Ascending aorta (tissue), 2 donors: ENCODE measurements at regions not wholly inside any gene's neighbourhood (a gene's known extent, or its start where the extent isn't known, plus 50 kb on each side); places are given as distances from the start of the nearest gene placed in this dataset.
A peak's percentile ranks its signal among the peaks of the same experiment; 100 is the strongest.

Experiments
- DNase-seq, 2 donors: peaks; one replicate each; pipeline ENCODE4 v3.0.0-alpha.2; 2019; ENCODE audit warnings: low spot score in 2 of 2
- H3K27ac ChIP-seq, 2 donors: fragments of 200-600 bp; sonication (generic); one replicate each; pipeline ENCODE4 v1.5.1; 2016 to 2017; ENCODE audit warnings: mild to moderate bottlenecking in 1 of 2
- H3K27me3 ChIP-seq: fragments of 200-600 bp; sonication (generic); one replicate; pipeline ENCODE4 v1.5.1; 2017
- H3K36me3 ChIP-seq, 2 donors: fragments of 200-600 bp; sonication (generic); one replicate each; pipeline ENCODE4 v1.5.1; 2016
- H3K4me1 ChIP-seq, 2 donors: fragments of 200-600 bp; sonication (generic); one replicate each; pipeline ENCODE4 v1.5.1; 2016 to 2017; ENCODE audit warnings: mild to moderate bottlenecking in 1 of 2
- H3K4me3 ChIP-seq, 2 donors: fragments of 200-600 bp; sonication (generic); one replicate each; pipeline ENCODE4 v1.5.1; 2016 to 2017; ENCODE audit warnings: mild to moderate bottlenecking in 1 of 2
- H3K9me3 ChIP-seq, 2 donors: fragments of 200-600 bp; sonication (generic); one replicate each; pipeline ENCODE4 v1.5.1; 2016
- CTCF ChIP-seq, 3 experiments: fragments of 200-600 bp in 2 of 3; fragments of 450-650 bp in 1 of 3; sonication (generic) in 2 of 3; IDR thresholded peaks; one replicate each; pipeline ENCODE4 v1.5.1; 2016 to 2019; ENCODE audit warnings: antibody characterized with exemption in 3 of 3, mild to moderate bottlenecking in 1 of 3, moderate library complexity in 1 of 3
- intact Hi-C: fragments of 100-400 bp; cut with DNase I; formaldehyde crosslinking; loops from one replicate; pipeline ENCODE4 v1.15.1; 2023

DNA sequence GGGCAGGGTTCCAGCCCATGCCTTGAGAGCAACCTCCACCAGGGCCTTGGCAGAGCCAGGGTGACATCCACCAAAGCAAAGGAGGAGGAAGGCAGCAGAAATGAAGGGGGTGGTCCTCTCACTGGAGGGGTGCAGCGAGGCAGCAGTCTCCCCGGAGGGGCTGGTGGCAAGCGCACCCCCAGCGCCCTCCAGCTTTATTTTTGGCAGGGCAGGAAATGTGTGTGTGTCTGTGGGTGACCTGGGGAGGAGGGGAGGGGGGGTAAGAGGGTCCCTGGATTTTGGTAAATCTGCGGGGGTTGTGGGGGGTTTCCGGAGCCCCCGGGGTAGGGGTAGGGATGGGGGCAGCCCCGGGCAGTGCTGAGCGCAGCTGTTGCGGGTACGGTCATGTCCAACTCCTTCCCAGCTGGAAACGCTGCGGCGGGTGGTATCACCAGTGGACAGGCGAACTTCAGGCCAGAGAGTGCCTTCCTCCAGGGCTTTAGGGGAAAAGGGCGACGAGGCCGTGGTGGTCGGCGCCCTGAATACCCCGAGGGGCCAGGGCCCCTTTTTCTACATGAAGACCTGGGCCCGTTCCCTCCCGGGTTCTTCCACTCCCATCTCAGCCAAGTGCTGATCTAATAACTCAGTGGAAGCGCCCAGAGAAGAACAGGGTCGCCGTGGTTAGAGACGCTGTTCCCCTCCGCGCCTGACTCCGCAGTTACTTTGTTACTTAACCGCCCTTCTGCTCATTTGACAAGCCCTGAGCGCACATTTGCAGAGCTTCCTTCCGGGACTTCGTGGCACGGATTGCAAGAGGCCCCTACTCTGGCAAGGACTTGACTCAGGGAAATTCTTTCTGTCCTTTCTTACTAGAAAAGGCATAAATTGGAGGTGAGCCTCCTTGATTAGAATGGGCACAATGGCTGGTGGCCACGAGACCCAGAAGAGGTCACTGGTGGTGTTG is 55.2 kb downstream of the FOS start:
- Histone ChIP-seq H3K9me3 (no peaks in the 10 kb centered on the region), H3K4me1 (no peaks in the 10 kb centered on the region), H3K27ac (peak overlapping the region; percentile 25 to 64), H3K36me3 (no peaks in the 10 kb centered on the region), H3K27me3 (no peaks in the 10 kb centered on the region), H3K4me3 (no peak overlapping the region)
- peak; percentile 23 to 82 for DNase-seq
- intact Hi-C loops, result no loop called here
- TF ChIP-seq CTCF (IDR thresholded peaks at IDR 0.05), result no peak

DNA sequence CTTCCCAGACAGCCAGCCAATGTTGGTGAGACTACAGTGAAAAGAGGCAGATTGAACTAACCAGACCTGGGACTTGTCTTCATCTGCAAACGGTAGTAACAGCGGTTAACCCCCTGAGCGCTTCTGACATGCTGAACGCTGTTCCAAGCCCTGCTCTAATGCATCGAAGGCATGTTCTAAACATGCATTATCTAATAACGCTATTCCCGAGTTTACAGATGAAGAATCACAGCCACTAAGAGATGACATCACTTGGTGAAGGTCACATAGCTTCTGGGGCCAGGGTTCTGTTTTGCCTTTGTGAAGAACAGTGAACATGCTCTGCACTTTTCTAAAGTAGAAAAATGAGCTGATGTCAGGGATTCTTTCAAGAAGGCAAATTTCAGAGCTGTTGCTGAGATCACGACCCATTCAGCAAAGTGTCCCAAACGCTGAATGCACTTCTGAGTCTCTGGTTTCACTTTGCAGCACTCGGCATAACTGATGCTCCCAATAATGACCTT is 56.0 kb downstream of the FOS start:
- intact Hi-C loops, result no loop called here
- Histone ChIP-seq H3K27ac (peak overlapping the region in 1 of 2 donors; percentile 64), H3K4me3 (no peak overlapping the region), H3K9me3 (no peaks in the 10 kb centered on the region), H3K27me3 (no peaks in the 10 kb centered on the region), H3K4me1 (no peaks in the 10 kb centered on the region), H3K36me3 (no peaks in the 10 kb centered on the region)
- TF ChIP-seq CTCF (IDR thresholded peaks at IDR 0.05), result no peak
- DNase-seq, result no peak

GRCh38 chr14:75335571-75335970 is 56.9 kb downstream of the FOS start:
- no peak for DNase-seq
- Histone ChIP-seq H3K4me3 (no peak overlapping the region), H3K9me3 (no peaks in the 10 kb centered on the region), H3K27ac (no peak overlapping the region), H3K27me3 (no peaks in the 10 kb centered on the region), H3K4me1 (no peaks in the 10 kb centered on the region), H3K36me3 (no peaks in the 10 kb centered on the region)
- intact Hi-C loops, result no loop called here
- no peak for TF ChIP-seq CTCF (IDR thresholded peaks at IDR 0.05)

- Histone ChIP-seq H3K9me3 (no peaks in the 10 kb centered on the region), H3K27me3 (no peaks in the 10 kb centered on the region), H3K27ac (no peak overlapping the region), H3K4me3 (no peak overlapping the region), H3K36me3 (no peaks in the 10 kb centered on the region), H3K4me1 (peaks cover 0 to 4% of the 10 kb centered on the region in 2 donors)
- no peak for TF ChIP-seq CTCF (IDR thresholded peaks at IDR 0.05)
- intact Hi-C loops, result no loop called here
- DNase-seq, result no peak
Observed at GRCh38 chr14:75338398-75338797, 59.8 kb downstream of the FOS start.

DNA sequence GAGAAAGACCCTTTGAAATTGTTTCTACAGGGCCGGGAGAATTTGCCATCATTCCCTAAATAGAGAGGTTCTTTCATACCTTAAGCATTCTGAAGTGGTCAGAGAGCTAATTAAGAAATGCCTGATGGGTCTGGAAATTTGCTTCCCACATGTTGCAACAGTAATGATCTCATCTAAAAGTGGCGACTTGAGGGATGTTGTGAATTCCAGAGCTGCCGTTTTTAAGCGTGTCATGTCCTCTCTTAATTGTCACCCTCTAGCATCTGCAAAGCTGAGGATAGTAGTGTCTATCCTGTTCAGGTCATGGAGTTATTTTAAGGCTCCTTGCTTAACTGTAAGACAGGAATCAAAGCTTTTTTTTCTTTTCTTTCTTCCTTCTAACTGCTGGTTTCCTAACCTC is 60.4 kb downstream of the FOS start:
- TF ChIP-seq CTCF (IDR thresholded peaks at IDR 0.05), result no peak
- intact Hi-C loops, result no loop called here
- Histone ChIP-seq H3K4me1 (peaks cover 0 to 4% of the 10 kb centered on the region in 2 donors), H3K27ac (no peak overlapping the region), H3K9me3 (no peaks in the 10 kb centered on the region), H3K27me3 (no peaks in the 10 kb centered on the region), H3K36me3 (no peaks in the 10 kb centered on the region), H3K4me3 (no peak overlapping the region)
- DNase-seq, result no peak
